Ishikawa (cell line): ENCODE measurements at regions not wholly inside any gene's neighbourhood (a gene's known extent, or its start where the extent isn't known, plus 50 kb on each side); places are given as distances from the start of the nearest gene placed in this dataset.

Source experiments
- CREB1 ChIP-seq: IDR thresholded peaks from 2 replicates; pipeline ENCODE4 v1.6.1; 2012; ENCODE audit warnings: low read depth
- EGR1 ChIP-seq: IDR thresholded peaks from 2 replicates; pipeline ENCODE4 v1.6.1; 2012
- EP300 ChIP-seq: IDR thresholded peaks from 2 replicates; pipeline ENCODE4 v1.6.1; 2012; ENCODE audit warnings: borderline replicate concordance
- NFIC ChIP-seq: IDR thresholded peaks from 2 replicates; pipeline ENCODE4 v1.6.1; 2012
- TCF12 ChIP-seq: IDR thresholded peaks from 2 replicates; pipeline ENCODE4 v1.6.1; 2012; ENCODE audit warnings: low read depth
- TEAD4 ChIP-seq: IDR thresholded peaks from 2 replicates; pipeline ENCODE4 v1.6.1; 2012
- YY1 ChIP-seq: IDR thresholded peaks from 2 replicates; pipeline ENCODE4 v1.6.1; 2012; ENCODE audit warnings: low read depth
- TF ChIP-seq, protein P1 (sequence below): IDR thresholded peaks from 2 replicates; pipeline ENCODE4 v1.6.1; 2012
- TF ChIP-seq, protein P2 (sequence below): IDR thresholded peaks from 2 replicates; pipeline ENCODE4 v1.6.1; 2012; ENCODE audit warnings: low read depth, mild to moderate bottlenecking
- TF ChIP-seq, protein P3 (sequence below): IDR thresholded peaks from 2 replicates; pipeline ENCODE4 v1.6.1; 2012

DNA sequence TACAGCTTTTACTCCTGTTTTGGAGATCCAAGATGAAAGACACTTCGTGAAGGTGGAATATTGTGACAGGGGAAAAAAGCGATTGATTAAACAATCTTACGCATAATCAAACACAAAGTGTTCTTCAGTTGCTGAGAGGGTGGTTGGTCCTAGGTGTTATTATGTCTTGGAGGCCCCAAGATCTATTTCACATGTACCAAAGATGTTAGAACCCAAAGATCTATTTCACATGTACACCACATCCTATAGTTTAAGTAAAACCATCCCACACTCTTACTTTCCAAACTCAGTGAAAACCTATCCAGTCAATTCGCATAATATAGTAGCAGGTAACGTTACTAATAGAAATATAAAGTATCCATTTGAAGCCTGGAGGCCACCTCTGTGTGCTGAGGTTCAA lies 242.6 kb upstream of the MAF start:
- no peak for TF ChIP-seq NFIC
- TF ChIP-seq, protein P1, sequence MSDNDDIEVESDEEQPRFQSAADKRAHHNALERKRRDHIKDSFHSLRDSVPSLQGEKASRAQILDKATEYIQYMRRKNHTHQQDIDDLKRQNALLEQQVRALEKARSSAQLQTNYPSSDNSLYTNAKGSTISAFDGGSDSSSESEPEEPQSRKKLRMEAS, result no peak
- TF ChIP-seq, protein P2, sequence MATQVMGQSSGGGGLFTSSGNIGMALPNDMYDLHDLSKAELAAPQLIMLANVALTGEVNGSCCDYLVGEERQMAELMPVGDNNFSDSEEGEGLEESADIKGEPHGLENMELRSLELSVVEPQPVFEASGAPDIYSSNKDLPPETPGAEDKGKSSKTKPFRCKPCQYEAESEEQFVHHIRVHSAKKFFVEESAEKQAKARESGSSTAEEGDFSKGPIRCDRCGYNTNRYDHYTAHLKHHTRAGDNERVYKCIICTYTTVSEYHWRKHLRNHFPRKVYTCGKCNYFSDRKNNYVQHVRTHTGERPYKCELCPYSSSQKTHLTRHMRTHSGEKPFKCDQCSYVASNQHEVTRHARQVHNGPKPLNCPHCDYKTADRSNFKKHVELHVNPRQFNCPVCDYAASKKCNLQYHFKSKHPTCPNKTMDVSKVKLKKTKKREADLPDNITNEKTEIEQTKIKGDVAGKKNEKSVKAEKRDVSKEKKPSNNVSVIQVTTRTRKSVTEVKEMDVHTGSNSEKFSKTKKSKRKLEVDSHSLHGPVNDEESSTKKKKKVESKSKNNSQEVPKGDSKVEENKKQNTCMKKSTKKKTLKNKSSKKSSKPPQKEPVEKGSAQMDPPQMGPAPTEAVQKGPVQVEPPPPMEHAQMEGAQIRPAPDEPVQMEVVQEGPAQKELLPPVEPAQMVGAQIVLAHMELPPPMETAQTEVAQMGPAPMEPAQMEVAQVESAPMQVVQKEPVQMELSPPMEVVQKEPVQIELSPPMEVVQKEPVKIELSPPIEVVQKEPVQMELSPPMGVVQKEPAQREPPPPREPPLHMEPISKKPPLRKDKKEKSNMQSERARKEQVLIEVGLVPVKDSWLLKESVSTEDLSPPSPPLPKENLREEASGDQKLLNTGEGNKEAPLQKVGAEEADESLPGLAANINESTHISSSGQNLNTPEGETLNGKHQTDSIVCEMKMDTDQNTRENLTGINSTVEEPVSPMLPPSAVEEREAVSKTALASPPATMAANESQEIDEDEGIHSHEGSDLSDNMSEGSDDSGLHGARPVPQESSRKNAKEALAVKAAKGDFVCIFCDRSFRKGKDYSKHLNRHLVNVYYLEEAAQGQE, result no peak
- no peak for TF ChIP-seq TCF12
- no peak for TF ChIP-seq TEAD4
- TF ChIP-seq EP300, result no peak
- no peak for TF ChIP-seq YY1
- TF ChIP-seq, protein P3, sequence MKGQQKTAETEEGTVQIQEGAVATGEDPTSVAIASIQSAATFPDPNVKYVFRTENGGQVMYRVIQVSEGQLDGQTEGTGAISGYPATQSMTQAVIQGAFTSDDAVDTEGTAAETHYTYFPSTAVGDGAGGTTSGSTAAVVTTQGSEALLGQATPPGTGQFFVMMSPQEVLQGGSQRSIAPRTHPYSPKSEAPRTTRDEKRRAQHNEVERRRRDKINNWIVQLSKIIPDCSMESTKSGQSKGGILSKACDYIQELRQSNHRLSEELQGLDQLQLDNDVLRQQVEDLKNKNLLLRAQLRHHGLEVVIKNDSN, result no peak
- no peak for TF ChIP-seq CREB1
- TF ChIP-seq EGR1, result no peak
